NCI-H460 (cell line): ENCODE measurements at regions not wholly inside any gene's neighbourhood (a gene's known extent, or its start where the extent isn't known, plus 50 kb on each side); places are given as distances from the start of the nearest gene placed in this dataset.
"Not testable (repeated sequence)": the region's sequence is repeated elsewhere in the genome, so short reads cannot be mapped to it uniquely, and the experiment has no call there.

ENCODE experiments used
- DNase-seq: peaks from one replicate; pipeline ENCODE4 v3.0.0-alpha.2; 2016; ENCODE audit warnings: low read depth; ENCODE audit errors: extremely low read depth

GRCh38 chr12:74204236-74204635 is 333.4 kb upstream of the ATXN7L3B start:
- DNase-seq, result no peak

DNA sequence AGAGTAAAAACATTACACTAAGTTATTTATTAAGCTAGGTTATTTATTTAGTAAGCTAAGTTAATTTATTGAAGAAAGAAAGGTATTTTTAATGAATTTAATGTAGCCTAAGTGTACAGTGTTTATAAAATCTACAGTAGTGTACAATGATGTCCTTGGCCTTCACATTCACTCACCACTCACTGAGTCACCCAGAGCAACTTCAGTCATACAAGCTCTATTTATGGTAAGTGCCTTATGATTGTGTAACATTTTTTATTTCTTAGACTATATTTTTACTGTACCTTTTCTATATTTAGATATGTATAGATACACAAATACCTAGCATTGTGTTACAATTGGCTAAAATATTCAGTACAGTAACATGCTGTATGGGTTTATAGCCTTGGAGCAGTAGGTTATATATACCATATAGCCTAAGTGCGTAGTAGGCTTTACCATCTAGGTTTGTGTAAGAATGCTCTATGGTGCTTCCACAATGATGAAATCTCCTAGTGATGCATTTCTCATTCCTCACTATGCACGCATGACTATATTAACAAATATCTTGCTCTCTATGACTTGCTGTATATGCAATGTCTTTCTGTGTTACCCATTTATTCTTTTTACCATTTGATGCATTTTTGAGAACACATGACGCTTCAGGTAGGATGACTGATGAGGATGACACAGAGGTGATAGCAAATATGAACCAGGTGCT is 309.6 kb upstream of the ATXN7L3B start:
- no peak for DNase-seq

GRCh38 chr12:74229671-74230070 is 308.0 kb upstream of the ATXN7L3B start:
- DNase-seq, result no peak

- no peak for DNase-seq
Observed at GRCh38 chr12:74235342-74235741, 302.3 kb upstream of the ATXN7L3B start.

DNA sequence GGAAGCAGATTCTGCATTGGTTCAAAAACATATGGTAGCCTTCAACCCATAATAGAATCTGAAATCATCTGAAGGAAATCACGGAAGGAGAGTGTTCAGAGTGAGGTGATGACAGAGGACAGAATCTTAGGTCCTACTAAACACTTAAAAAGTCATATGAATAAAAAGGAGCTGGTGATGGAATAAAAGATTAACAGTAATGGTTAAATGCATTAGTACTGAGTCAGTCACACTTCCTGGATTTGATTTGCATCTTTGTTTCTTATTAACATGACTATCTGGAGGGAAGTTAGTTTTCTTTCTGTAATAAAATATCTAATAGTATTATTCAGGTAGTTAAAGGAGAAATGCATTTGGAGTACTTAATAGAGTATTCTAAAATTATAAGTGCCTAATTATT is 296.3 kb upstream of the ATXN7L3B start:
- no peak for DNase-seq

DNA sequence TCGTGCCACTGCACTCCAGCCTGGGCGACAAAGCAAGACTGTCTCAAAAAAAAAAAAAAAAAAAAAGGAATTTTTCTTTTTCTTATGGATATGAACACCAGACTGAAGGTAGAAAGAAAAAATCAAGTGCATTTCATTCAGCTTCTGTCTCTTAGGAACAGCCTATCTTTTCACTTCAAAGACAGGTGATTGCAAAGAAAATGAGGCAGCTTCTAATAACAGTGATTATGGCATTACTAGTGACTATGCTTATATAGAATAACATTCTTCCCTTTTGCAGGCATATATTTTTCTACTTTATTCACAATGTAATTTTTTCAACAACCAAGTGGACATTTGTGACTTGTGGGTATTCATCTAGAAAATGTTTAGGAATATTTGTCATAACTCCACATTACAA is 295.5 kb upstream of the ATXN7L3B start:
- no peak for DNase-seq

- DNase-seq, result no peak
Observed at GRCh38 chr12:74245458-74245857, 292.2 kb upstream of the ATXN7L3B start.

DNA sequence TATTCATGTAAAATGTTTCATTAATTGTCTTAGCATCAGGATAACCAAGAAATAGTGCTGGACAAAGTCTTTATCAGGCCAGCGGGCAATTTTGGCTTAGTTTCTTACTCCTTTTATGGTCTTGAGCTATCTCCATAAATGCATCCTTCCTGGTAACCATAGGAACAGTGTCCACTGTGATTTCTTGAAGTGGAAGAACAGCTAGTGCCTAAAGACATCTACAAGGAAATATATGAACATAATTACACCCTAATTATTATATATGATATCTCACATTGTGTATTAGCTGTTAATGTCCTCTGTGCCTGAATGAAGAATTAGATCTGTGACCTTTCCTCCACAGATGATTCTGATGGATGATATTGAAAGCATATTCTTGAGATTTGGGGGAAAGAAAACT is 286.7 kb upstream of the ATXN7L3B start:
- no peak for DNase-seq

GRCh38 chr12:74253826-74254225 is 283.8 kb upstream of the ATXN7L3B start:
- not testable (repeated sequence) for DNase-seq

- DNase-seq, result no peak
Observed at GRCh38 chr12:74254784-74255183, 282.9 kb upstream of the ATXN7L3B start.

GRCh38 chr12:74259199-74259598 is 278.4 kb upstream of the ATXN7L3B start:
- no peak for DNase-seq

DNA sequence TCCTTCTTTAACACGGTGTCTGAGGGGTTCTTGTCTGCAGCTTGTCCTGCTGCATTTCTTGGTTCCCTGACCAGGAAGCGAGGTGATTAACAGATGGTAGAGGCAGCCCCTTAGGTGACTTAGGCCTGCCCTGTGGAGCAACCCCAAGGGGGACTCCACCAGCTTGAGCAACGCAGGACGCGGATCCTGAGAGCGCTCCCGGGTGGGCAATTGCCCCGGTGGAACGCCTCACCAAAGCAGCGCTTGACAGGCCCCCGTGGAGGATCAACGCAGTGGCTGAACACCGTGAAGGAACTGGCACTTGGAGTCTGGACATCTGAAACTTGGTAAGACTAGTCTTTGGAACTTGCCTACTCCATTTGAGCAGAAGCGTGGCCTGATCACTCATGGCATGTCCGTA is 272.9 kb upstream of the ATXN7L3B start:
- no peak for DNase-seq

GRCh38 chr12:74269355-74269754 is 268.3 kb upstream of the ATXN7L3B start:
- DNase-seq, result not testable (repeated sequence)

DNA sequence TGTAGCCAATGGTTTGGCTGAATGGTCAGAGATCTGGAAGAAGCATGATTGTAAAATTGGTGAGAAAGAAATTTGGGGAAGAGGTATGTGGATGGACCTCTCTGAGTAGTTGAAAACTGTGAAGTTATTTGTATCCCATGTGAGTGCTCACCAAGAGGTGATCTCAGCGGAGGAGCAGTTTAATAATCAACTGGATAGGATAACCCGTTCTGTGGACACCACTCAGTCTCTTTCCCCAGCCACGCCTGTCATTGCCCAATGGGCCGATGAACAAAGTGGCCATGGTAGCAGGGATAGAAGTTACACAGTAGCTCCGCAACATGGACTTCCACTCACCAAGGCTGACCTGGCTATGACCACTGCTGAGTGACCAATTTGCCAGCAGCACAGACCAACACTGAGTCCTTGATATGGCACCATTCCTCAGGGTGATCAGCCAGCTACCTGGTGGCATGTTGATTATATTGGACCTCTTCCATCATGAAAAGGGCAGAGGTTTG is 257.4 kb upstream of the ATXN7L3B start:
- no peak for DNase-seq

GRCh38 chr12:74281401-74282180 is 256.0 kb upstream of the ATXN7L3B start:
- not testable (repeated sequence) for DNase-seq

- no peak for DNase-seq
Observed at GRCh38 chr12:74283646-74284045, 254.0 kb upstream of the ATXN7L3B start.

GRCh38 chr12:74285773-74286172 is 251.9 kb upstream of the ATXN7L3B start:
- no peak for DNase-seq

- DNase-seq, result no peak
Observed at GRCh38 chr12:74286254-74286653, 251.4 kb upstream of the ATXN7L3B start.

- DNase-seq, result no peak
Observed at GRCh38 chr12:74292351-74293194, 245.1 kb upstream of the ATXN7L3B start.

GRCh38 chr12:74293689-74294131 is 243.9 kb upstream of the ATXN7L3B start:
- DNase-seq, result no peak

DNA sequence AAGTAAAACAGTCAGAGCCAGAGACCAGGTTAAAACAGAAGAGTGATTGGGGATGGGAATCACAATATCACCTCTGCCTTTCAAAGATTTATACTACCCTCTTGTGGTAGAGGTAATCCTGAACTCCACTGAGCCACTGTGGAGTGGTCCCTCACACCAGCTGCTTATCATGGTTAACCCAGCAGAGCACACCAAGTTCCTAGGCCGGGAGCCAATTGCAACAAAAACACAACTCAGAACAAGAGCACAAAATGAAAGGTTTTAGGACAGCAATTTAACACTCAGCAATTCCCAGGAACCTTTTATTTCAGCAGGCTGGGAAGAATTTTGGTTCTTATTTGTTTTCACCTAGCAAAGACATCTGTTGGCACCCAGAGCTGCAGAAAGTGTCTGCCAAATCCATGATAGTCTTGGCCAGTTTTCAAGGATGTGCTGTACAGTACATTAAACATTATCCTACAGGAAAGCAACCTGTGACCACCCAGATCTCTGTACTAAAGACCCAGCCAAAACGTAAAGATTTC is 220.5 kb upstream of the ATXN7L3B start:
- DNase-seq, result no peak
